K562 (cell line): ENCODE measurements at regions not wholly inside any gene's neighbourhood (a gene's known extent, or its start where the extent isn't known, plus 50 kb on each side); places are given as distances from the start of the nearest gene placed in this dataset.

Experiments used
- ATAC-seq: fragments of 200-7000 bp; cut with Tn5 transposase; 3 replicates; pipeline ENCODE4 v1.9.1; 2020; ENCODE audit warnings: moderate library complexity
- BruUV-seq: library from RNA; stranded (reverse); fragments of 400-500 nt; replicated peaks from 2 replicates; lab custom pipeline; 2021; lab: Mats Ljungman, UMichigan
- CTCF ChIA-PET: fragments of 300-600 bp; formaldehyde crosslinking; extraction: SDS; loops from one replicate; lab custom pipeline; 2021; ENCODE audit warnings: low intra/inter-chr PET ratio; lab: Yijun Ruan, JAX
- POLR2A ChIA-PET: fragments of 300-600, 350-650 bp; sonication (Branson Sonifier 250); formaldehyde crosslinking; extraction: SDS; loops from one replicate; lab custom pipeline; 2021; ENCODE audit warnings: antibody characterized with exemption, inconsistent platforms; lab: Yijun Ruan, JAX
- DNase-seq, 4 experiments: peaks; one replicate each; pipeline versions ENCODE4 v3.0.0 to v3.0.0-alpha.2; 2011 to 2018; ENCODE audit warnings: low spot score in 3 of 4, mixed read lengths in 3 of 4; ENCODE audit errors: extremely low read depth in 1 of 4
- FAIRE-seq: peaks from 2 replicates; lab custom pipeline; 2011; peaks lifted over from hg19 to GRCh38; lab: Jason Lieb, UNC
- H2AFZ ChIP-seq: 2 replicates; pipeline ENCODE4 v1.6.0; 2011; ENCODE audit warnings: low read depth, low read length, control low read depth, inconsistent platforms
- H3K27ac ChIP-seq: fragments of 200-600 bp; 3 replicates; pipeline ENCODE4 v1.8.0; 2011; ENCODE audit warnings: low read depth, mild to moderate bottlenecking, control low read depth, inconsistent platforms, low read length, moderate library complexity, mixed read lengths; ENCODE audit errors: extremely low read depth
- H3K27me3 ChIP-seq, 2 experiments: fragments of 300-600 bp in 1 of 2; 2 replicates in 1 of 2; 3 replicates in 1 of 2; pipeline versions ENCODE4 v1.6.0 to v1.8.0; 2011; ENCODE audit warnings: inconsistent platforms in 2 of 2, low read length in 2 of 2, mild to moderate bottlenecking in 1 of 2, mixed read lengths in 1 of 2, moderate library complexity in 1 of 2; ENCODE audit not compliant: control insufficient read depth in 2 of 2, insufficient read depth in 2 of 2
- H3K36me3 ChIP-seq: fragments of 300-600 bp; 3 replicates; pipeline ENCODE4 v1.8.0; 2011; ENCODE audit warnings: mild to moderate bottlenecking, low read length, inconsistent platforms; ENCODE audit not compliant: control insufficient read depth, insufficient read depth
- H3K4me1 ChIP-seq, 2 experiments: fragments of 200-600 bp in 1 of 2; replicated peaks in 1 of 2; 2 replicates in 1 of 2; 3 replicates in 1 of 2; pipeline versions ENCODE4 v1.5.1 to v1.8.0; 2011; ENCODE audit warnings: inconsistent platforms in 2 of 2, low read length in 2 of 2, mild to moderate bottlenecking in 1 of 2, mixed read lengths in 1 of 2, moderate library complexity in 1 of 2; ENCODE audit not compliant: control insufficient read depth in 2 of 2, insufficient read depth in 2 of 2
- H3K4me2 ChIP-seq: 2 replicates; pipeline ENCODE4 v1.6.1; 2011; ENCODE audit warnings: low read length, control low read depth, inconsistent platforms, mixed read lengths; ENCODE audit not compliant: insufficient read depth
- H3K4me3 ChIP-seq: fragments of 200-600 bp; sonication (generic), shearing (Covaris generic); 2 replicates; pipeline ENCODE4 v1.5.1; 2016; ENCODE audit warnings: control low read depth, inconsistent platforms
- H3K79me2 ChIP-seq: fragments of 200-600 bp; 3 replicates; pipeline ENCODE4 v1.8.0; 2011; ENCODE audit warnings: low read length, inconsistent platforms; ENCODE audit not compliant: control insufficient read depth, insufficient read depth
- H3K9ac ChIP-seq, 2 experiments: 2 replicates each; pipeline versions ENCODE4 v1.6.0 to v1.6.1; 2011; ENCODE audit warnings: low read depth in 2 of 2, low read length in 2 of 2, control low read depth in 1 of 2, inconsistent platforms in 1 of 2, mild to moderate bottlenecking in 1 of 2, mixed read lengths in 1 of 2; ENCODE audit not compliant: insufficient read depth in 1 of 2
- H3K9me1 ChIP-seq: one replicate; pipeline ENCODE4 v1.6.0; 2011; ENCODE audit warnings: inconsistent platforms, mild to moderate bottlenecking, low read length, moderate library complexity; ENCODE audit not compliant: control insufficient read depth, insufficient read depth
- H3K9me3 ChIP-seq: replicated peaks from 2 replicates; pipeline ENCODE4 v1.5.1; 2011; ENCODE audit warnings: low read depth, low read length, inconsistent platforms; ENCODE audit not compliant: control insufficient read depth, insufficient read depth
- H4K20me1 ChIP-seq: replicated peaks from 2 replicates; pipeline ENCODE4 v1.6.1; 2011; ENCODE audit warnings: low read length, inconsistent platforms, mixed read lengths; ENCODE audit not compliant: control insufficient read depth, insufficient read depth
- CCAR2 ChIP-seq: fragments of 200-400 bp; formaldehyde crosslinking; IDR thresholded peaks from 2 replicates; pipeline ENCODE4 v1.6.1; 2017; ENCODE audit warnings: mild to moderate bottlenecking, low read depth, low read length
- EGR1 ChIP-seq: fragments of 450-650 bp; conservative IDR thresholded peaks from 2 replicates; pipeline ENCODE4 v1.6.1; 2017; ENCODE audit warnings: mild to moderate bottlenecking
- GTF2E2 ChIP-seq: fragments of 200-800 bp; sonication (Bioruptor generic); IDR thresholded peaks from 2 replicates; pipeline ENCODE4 v1.6.1; 2016; ENCODE audit warnings: missing genetic modification characterization, missing compliant biosample characterization
- HNRNPLL ChIP-seq: fragments of 200-400 bp; formaldehyde crosslinking; IDR thresholded peaks from 2 replicates; pipeline ENCODE4 v1.6.1; 2017; ENCODE audit warnings: low read length, low read depth, mild to moderate bottlenecking; ENCODE audit not compliant: poor library complexity, severe bottlenecking
- KLF13 ChIP-seq: fragments of 450-650 bp; IDR thresholded peaks from 2 replicates; pipeline ENCODE4 v1.6.1; 2016; ENCODE audit warnings: missing genetic modification characterization, low read depth, mild to moderate bottlenecking, missing compliant biosample characterization, moderate library complexity, borderline replicate concordance
- KLF6 ChIP-seq: fragments of 250-450 bp; sonication (Bioruptor Pico); IDR thresholded peaks from 2 replicates; pipeline ENCODE4 v1.4.0; 2020; ENCODE audit warnings: mild to moderate bottlenecking, moderate library complexity, borderline replicate concordance
- NR1H2 ChIP-seq: sonication (generic); formaldehyde crosslinking; IDR thresholded peaks from 2 replicates; pipeline ENCODE4 v1.4.0; 2020; ENCODE audit warnings: mild to moderate bottlenecking, missing genetic modification reagents
- SMAD4 ChIP-seq: fragments of 250-450 bp; sonication (Bioruptor Pico); conservative IDR thresholded peaks from 2 replicates; pipeline ENCODE4 v1.8.0; 2021; ENCODE audit warnings: inconsistent platforms, mild to moderate bottlenecking, moderate library complexity
- THRAP3 ChIP-seq: fragments of 450-650 bp; IDR thresholded peaks from 2 replicates; pipeline ENCODE4 v1.6.1; 2016; ENCODE audit warnings: mild to moderate bottlenecking, inconsistent platforms, borderline replicate concordance
- XRCC4 ChIP-seq: IDR thresholded peaks from one replicate; pipeline ENCODE4 v1.6.1; 2011; ENCODE audit not compliant: insufficient read depth, insufficient read length; ENCODE audit errors: extremely low read depth
- ZFP30 ChIP-seq: fragments of 250-450 bp; sonication (Bioruptor Pico); IDR thresholded peaks from 2 replicates; pipeline ENCODE4 v1.8.0; 2022; ENCODE audit warnings: moderate library complexity, mild to moderate bottlenecking, inconsistent platforms, borderline replicate concordance
- ZNF274 ChIP-seq: IDR thresholded peaks from 2 replicates; pipeline ENCODE4 v1.6.1; 2011; ENCODE audit warnings: low read depth, mild to moderate bottlenecking, low read length, moderate library complexity, borderline replicate concordance
- WGBS: fragments of 100-300 bp; shearing (Covaris generic); methylation state at CpG from one replicate; pipeline ENCODE4 v1.1.6; 2016; ENCODE audit warnings: low coverage, mixed read lengths; ENCODE audit not compliant: insufficient coverage; ENCODE audit errors: missing lambda C conversion rate; 5-methylcytosine and 5-hydroxymethylcytosine counted together
- in situ Hi-C: fragments of 300-500 bp; cut with MboI; formaldehyde crosslinking; loops from 4 replicates; pipeline ENCODE4 v1.15.0; 2018; ENCODE audit warnings: inconsistent platforms, mixed read lengths
- intact Hi-C: fragments of 100-400 bp; cut with micrococcal nuclease; formaldehyde crosslinking; loops from 2 replicates; pipeline ENCODE4 v1.14.2; 2022
- TF ChIP-seq, protein P1 (sequence below): fragments of 250-450 bp; sonication (Bioruptor Pico); IDR thresholded peaks from 2 replicates; pipeline ENCODE4 v1.5.0; 2021; ENCODE audit warnings: mild to moderate bottlenecking, moderate library complexity
- TF ChIP-seq, protein P2 (sequence below): fragments of 250-450 bp; sonication (Bioruptor Pico); IDR thresholded peaks from 2 replicates; pipeline ENCODE4 v1.4.0; 2020; ENCODE audit warnings: mild to moderate bottlenecking

- no peak overlapping the region for H3K9ac ChIP-seq
- no peak overlapping the region for H3K27ac ChIP-seq
- H3K4me2 ChIP-seq, result no peak overlapping the region
- no peaks in the 10 kb centered on the region for H3K4me1 ChIP-seq
- TF ChIP-seq ZNF274 (no peak), ZFP30 (CRISPR knock-in tag) (no peak), XRCC4 (no peak), HNRNPLL (no peak), SMAD4 (CRISPR knock-in tag) (no peak), CCAR2 (no peak), NR1H2 (CRISPR knock-in tag) (no peak), EGR1 (no peak), KLF6 (no peak), GTF2E2 (tag) (no peak), KLF13 (tag) (no peak), THRAP3 (no peak)
- TF ChIP-seq, protein P1, sequence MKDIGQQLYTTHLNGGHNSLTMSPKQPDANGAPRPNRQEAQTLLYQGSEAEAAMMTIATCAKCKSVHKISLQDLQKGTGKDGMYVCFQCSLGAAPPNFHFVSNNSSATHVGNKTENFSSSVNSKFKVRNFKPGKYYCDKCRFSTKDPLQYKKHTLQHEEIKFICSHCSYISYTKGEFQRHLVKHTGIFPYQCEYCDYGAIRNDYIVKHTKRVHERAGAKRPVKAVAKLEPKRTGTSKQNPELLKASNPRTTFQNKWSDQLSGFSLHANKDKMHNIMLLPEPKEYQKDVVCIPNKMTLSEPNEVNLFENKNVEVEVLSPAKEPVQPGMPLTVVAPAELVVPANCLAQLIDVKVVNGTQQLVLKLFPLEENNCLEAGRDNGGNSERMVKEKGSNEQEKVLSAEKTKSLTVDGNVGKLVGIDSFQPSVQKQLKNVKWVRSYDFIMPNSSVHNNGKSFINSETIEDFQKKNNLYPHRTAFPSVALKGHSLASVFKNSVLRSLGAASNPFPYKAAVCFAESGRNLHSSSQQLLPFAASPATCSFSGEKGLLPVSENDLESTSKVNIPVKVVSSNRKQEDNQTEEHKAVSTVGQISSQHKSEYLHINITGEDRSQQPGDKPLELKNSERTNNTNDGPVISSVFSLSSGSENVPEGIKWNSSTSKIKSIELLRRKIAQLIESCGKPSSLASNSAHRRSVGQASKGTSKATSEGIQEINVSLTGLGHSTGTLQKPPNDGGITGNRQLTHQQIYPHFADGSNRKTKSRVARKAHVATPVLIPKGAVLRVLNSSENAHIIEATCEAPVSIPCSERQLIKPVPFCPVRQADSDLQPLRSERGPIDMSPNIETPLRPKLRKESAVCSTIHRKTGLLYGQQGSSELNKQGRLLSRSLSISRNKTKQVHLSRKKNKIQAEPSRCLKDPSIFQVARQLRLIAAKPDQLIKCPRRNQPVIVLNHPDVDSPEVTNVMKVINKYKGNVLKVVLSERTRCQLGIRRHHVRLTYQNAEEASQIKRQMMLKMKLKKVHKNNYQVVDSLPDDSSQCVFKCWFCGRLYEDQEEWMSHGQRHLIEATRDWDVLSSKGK (CRISPR knock-in tag), result no peak
- TF ChIP-seq, protein P2, sequence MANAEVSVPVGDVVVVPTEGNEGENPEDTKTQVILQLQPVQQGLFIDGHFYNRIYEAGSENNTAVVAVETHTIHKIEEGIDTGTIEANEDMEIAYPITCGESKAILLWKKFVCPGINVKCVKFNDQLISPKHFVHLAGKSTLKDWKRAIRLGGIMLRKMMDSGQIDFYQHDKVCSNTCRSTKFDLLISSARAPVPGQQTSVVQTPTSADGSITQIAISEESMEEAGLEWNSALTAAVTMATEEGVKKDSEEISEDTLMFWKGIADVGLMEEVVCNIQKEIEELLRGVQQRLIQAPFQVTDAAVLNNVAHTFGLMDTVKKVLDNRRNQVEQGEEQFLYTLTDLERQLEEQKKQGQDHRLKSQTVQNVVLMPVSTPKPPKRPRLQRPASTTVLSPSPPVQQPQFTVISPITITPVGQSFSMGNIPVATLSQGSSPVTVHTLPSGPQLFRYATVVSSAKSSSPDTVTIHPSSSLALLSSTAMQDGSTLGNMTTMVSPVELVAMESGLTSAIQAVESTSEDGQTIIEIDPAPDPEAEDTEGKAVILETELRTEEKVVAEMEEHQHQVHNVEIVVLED, result no peak
- 0% methylated on average over 4 of the region's 4 CpGs for WGBS
- H3K4me3 ChIP-seq, result no peak overlapping the region
- in situ Hi-C loops (no loop called here), intact Hi-C loops (no loop called here)
- H3K79me2 ChIP-seq, result no peaks in the 10 kb centered on the region
- H4K20me1 ChIP-seq, result no peaks in the 10 kb centered on the region
- CTCF ChIA-PET, result no interaction called here
- DNase-seq (no peak), FAIRE-seq (no peak), ATAC-seq (no peak)
- no peaks in the 10 kb centered on the region for H3K9me3 ChIP-seq
- no peaks in the 10 kb centered on the region for H3K27me3 ChIP-seq
- POLR2A ChIA-PET, result no interaction called here
- no TSS peak for BruUV-seq
- H3K36me3 ChIP-seq, result no peaks in the 10 kb centered on the region
- H2AFZ ChIP-seq, result no peak overlapping the region
- no peaks in the 10 kb centered on the region for H3K9me1 ChIP-seq
Measured at GRCh38 chr1:73953586-73953985, 244.4 kb downstream of the LRRIQ3 start.
